Globus pallidus (tissue), 1 donor: ENCODE measurements at regions not wholly inside any gene's neighbourhood (a gene's known extent, or its start where the extent isn't known, plus 50 kb on each side); places are given as distances from the start of the nearest gene placed in this dataset.
A peak's percentile ranks its signal among the peaks of the same experiment; 100 is the strongest.
"Not testable (repeated sequence)": the region's sequence is repeated elsewhere in the genome, so short reads cannot be mapped to it uniquely, and the experiment has no call there.

Experiments
- DNase-seq: peaks from one replicate; pipeline ENCODE4 v3.0.0-alpha.2; 2015; ENCODE audit warnings: low spot score

DNA sequence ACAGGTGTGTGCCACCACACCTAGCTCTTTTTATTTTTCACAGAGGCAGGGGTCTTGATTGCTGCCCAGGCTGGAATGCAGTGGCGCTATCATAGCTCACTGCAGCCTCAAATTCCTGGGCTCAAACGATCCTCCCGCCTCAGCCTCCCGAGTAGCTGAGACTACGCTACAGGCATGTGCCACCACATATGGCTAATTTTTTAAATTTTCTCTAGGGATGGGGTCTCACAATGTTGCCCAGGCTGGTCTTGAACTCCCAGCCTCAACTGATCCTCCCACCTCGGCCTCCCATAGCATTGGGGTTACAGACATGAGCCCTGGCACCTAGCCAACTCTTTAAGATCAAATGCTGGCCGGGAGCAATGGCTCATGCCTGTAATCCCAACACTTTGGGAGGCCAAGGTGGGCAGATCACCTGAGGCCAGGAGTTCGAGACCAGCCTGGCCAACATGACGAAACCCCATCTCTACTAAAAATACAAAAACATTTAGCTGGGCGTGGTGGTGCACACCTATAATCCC, 50.6 kb upstream of the MYL10 start:
- DNase-seq = not testable (repeated sequence)

DNA sequence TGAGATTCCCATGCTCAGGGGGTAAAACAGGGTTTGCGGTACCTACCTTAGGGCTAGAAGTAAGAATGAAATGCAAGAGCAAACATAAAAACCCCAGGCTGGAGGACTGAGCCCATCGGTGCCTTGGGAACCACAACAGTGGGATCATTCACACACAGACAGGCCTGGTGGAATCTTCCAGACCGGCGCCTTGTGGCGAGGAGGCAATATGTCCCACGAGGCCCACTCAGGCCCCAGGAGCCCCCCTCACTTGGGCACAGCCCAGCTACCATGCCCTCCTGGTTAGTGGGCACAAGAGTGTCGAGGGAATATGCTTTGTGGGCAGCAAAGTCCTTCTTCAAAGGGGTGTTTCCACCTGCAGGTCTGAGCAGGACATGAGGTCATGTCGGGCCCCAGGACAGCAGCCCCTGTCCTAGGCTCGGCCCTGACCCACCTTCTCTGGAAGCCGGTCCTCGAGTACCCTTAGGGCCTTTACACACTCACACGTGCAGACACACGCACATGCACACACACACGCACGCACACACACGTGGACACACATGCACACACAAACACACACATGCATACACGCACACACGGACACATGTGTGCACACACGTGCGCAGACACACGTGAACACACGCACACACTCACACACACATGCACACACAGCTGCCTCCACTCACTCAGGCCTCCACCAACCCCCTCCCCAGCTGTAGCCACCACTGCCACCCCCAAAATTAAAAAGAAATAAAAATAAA, 51.5 kb upstream of the MYL10 start:
- no peak for DNase-seq

DNA sequence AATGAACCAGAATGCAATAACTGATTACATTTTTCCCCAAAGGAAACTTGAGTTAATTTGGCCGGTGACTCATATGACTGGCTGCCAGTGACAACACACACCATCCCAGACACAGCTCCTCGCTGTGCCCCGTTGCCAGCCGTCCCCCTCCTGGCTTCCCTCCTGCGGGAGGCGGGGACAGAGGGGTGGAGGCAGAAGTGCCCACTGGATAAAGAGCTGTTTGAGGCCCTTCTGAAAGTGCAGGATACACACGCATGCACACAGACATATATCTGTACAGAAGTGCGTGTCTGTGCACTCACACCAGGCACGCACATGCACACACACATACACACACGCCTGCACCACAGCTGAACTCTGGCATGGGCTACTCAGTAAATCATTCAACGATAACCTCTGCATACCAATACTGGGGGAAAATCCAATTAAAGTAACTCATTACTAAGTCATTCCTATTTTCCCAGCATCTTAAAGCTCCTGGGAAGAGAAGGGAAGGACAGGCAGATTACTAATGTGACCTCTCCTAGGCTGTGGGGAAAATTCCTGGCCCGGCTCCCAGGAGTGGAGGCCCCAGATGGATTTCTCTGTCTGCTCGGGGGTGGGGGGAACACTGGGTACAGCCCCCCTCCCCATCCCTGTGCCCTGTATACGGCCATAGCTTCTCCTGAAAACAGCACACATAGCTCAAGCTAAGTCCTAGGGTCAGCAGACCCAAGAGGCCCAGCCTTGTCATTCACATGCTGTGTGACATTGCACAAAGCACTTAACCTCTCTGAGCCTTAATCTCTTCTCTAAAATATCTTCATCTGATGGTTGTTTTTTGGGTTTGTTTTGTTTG, 52.3 kb upstream of the MYL10 start:
- peak; percentile 6 for DNase-seq

DNA sequence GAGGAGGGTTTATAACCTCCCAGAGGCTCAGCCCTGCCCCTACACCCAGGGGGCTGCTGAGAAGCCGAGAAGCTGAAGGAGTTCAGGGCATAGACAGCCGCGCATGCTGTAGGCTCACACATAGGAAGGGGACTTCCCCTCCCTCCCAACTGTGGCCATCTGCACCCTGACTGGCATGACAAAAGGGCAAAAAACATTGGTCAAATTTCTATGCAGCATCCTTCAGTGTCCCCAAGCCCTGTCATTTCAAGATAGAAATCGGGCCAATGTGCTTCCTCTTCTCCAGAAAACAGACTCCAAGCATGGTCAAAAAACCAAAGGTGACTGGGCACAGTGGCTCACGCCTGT, 55.9 kb upstream of the MYL10 start:
- DNase-seq = no peak

DNA sequence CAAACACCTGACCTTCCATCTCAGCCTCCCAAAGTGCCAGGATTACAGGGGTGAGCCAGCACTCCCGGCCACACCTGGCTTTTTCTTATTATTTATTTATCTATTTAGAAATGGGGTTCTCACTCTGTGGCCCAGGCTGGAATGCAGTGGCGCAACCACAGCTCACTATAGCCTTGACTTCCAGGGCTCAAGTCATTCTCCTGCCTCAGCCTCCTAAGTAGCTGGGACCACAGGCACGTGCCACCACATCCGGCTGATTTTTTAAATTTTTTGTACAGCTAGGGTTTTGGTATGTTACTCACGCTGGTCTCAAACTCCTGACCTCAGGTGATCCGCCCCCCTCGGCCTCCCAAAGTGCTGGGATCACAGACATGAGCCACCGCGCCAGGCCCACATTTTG, 56.9 kb upstream of the MYL10 start:
- no peak for DNase-seq

DNA sequence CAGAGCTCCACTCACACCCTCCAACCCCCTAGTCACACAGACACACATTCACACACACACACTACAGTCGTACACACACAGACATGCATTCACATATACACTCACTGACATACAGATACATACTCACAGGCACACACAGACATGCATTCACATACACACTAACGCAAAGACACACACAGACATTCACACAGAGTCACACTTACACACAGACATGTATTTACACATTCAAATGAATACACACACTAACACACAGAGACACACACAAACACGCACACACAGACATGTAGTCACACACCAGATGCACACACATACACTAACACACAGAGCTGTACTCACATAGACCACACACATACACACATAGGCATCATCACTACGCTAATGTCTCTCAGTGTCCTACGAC, 58.0 kb upstream of the MYL10 start:
- no peak for DNase-seq

DNA sequence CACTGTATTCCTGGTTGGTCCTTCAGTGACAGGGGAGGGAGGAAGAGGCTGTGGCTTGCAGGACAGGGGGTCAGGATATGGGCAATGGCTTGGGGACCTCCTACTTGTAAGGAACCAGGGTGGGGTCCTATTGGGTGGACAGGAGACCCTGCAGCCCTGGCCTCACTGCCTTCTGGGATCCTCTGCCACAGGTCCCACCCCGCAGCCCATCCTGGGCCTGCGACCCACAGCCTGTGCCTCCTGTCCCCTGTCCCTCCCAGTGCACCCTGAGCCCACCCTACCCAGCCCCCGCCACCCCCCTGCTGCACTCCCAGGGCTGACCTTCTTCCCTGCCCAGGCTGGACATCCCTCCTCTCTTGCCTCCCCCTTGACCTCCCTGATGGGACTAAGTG, 58.7 kb upstream of the MYL10 start:
- no peak for DNase-seq

DNA sequence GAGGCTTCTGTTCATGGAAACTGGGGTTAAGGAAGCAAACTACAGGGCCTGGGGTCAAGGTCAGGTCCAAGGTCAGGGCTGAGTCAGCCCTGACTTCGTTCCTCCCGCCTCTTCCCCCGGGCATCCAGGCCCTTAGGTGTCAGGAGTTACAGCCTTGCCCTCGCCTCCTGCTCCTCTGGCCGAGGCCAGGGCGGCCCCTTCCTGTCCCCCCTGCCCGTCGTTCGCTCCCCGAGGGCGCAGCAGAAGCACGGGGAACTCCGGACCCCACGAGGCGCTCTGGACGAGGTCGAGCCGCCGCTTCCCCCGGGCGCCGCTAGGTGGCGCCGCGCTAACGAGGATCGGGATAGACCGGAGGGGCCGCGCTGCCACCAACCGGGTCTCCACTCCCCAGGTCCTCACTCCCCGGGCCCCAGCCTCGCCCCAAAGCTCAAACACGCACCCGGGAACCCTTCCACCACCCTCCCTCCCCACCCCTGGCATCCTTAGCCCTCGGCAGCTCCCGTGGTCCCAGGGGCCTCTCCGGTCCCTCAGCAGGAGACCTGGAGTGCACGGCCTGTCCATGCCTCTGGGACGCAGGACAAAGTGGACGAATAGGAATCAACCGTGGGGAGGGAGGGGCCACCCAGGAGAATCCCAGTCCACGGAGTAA, 59.2 kb upstream of the MYL10 start:
- peak; percentile 25 for DNase-seq

DNA sequence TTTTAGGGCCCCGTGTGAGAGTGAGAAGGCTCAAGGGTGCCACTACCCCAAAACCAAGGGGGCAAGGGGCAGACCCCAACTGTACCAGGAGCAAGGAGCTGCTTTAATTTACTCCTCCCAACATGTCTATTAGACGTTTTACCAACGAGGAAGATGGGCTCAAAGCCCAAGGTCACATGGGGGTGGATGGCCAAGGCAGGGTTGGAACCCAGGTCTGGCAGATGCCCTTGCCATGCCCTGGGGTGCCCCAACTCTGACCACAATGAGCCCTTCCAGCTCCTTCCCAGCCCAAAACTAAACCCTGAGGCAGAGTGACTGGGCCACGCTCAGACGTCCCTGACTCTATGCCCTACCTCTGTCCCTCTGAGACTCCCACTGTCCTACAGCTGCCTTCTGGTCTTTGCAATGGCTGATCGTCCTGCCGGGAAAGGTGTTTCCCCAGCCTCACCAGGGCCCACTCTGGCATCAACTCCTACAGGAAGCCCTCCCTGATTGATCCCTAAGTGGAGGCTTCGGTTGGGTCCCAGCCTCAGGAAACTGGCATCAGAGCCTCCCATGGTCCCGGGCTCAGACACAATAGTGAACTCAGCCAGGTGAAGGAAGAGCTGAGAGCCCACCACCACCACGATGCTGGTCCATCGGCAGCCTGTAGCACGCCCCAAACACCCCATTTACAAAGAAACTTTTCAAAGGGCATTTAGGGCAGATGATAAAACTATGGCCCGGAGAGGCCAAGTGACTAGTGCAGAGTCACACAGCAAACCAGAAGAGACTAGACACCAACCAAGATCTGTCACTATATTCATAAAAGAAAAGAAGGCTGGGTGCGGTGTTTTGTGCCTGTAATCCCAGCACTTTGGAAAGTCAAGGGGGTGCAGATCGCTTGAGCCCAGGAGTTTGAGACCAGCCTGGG, 60.2 kb upstream of the MYL10 start:
- no peak for DNase-seq

DNA sequence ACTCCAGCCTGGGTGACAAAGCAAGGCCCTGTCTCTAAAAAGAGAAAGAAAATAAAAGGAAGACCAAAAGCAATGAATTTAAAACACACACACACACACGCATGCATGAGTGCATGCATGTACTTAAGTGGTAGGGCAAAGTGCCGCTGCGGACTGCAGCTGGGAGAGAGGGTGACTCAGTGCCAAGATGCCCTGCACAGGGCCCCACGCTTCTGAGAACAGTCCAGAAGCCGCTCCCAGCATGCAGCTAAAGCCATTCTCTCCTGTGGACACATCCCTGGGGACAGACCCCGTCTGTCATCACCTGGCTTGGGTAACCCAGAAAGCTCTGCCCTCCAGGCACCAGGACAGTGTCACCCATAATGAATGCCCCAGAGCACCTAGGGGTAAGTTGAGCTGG, 61.0 kb upstream of the MYL10 start:
- no peak for DNase-seq

DNA sequence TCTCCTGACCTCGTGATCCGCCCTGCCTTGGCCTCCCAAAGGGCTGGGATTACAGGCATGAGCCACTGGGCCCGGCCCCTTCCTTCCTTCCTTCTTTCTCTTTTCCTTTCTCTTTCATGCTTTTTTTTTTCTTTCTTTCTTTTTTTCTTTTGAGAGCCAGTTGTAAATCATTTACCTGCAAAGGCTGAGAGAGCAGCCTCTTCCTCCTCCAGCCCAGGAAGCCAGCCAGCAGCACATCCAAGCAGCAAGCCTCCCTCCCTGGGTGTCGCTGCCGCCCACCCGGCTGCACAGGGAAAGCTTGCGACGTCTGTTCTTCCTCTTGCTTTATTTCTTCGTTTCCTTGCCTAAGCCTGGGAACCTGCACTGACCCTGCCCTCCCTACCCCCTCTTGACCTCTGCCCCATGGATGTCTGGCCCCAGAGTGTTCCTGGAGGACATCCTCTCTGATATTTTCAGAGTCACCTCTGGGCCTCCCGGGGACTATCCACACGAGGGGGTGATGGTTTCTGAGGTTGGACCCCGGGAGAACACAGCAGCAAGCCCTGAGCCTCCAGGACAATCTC, 62.8 kb upstream of the MYL10 start:
- DNase-seq = no peak

DNA sequence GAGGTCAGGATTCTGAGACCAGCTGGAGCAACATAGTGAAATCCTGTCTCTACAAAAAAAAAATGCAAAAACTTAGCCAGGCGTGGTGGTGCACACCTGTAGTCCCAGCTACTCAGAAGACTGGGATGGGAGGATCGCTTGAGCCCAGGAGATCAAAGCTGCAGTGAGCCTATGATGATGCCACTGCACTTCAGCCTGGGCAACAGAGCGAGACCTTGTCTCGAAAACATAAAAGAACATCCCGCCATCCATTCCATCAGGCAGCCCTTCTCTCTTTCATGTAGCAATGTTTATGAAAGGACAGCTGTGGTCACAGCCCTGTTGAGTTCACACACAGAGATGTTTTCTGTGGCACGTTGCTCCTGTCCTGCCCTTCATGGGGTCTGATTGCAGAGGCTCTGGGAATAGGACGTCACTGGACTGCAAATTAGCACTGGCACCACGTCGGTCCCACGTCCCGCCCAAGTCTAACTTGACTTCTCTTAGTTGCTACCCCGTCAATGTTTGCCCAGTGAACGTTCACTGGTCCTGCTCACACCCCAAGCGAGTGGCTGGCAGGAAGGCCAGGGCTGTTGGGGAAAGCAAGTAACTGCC, 64.5 kb upstream of the MYL10 start:
- DNase-seq = no peak

DNA sequence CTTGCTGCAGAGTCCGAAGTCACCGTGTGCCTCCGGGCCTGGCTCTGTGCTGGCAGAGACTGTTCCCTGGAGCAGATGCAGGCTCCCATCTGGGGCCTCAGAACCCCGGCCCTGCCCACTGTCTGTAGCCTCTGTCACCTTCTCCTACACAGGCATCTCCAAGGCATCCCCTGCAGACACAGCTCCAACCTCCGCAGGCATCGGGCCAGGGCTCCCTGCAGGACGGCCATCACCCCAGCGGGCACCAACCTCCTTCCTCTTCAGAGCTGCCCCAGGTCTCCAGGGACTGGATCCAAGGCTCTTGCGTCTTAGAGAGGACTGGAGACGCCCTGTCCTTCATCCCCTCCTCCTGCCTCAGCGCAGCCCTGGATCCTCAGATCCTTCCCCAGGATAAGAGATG, 69.9 kb upstream of the MYL10 start:
- no peak for DNase-seq

DNA sequence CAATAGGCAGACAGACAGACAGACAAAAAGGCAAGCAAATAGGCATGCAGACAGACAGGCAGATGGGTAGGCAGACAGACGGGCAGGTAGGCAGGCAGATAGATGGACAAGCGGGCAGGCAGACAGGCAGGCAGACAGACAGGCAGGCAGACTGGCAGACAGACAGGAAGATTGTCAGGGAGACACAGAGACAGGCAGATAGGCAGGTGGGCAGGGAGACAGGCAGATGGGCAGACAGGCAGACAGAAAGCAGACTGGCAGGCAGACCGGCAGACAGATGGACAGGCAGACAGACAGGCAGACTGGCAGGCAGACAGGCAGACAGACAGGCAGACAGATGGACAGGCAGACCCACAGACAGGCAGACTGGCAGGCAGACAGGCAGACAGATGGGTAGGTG, 70.3 kb upstream of the MYL10 start:
- no peak for DNase-seq

DNA sequence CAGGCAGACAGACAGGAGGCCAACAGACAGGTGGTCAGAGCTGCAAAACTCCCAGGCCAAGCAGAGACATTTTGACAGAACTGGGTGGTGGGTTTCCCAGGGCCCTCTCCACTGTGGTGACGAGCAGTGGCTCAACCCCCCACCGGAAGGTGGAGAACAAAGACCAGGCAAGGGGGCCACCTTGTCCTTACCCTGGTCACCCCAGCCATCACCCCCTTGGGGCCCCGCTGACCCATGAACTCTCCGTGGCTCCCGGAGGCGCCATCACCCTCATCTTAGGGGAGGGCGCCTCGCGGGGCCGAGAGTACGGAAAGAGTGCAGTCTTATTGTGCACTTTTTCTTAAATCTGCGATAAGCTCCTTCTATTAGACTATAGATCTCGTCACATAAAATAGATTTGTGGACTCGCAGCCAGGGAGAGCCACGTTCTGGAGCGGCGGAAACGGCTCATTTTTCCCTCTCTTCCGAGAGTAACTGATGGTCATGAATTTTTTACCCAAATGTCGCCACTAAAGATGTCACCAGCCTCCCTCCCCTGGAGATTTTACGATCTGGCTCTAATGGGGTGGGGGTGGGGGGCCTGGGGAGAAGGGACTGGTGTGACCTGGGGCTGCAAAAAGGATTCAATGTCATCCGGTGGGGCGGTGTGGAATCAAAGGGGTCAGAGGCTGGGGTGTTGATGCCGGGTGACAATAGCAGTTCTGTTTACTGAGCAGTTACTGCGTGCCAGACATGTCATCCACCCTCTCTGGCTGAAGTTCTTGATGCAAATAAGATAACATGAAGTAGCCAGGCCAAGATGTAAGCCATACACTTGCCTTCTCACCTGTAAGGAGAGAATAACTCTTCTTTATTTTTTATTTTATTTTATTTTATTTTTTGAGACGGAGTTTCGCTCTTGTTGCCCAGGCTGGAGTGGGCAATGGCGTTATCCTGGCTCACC, 71.1 kb upstream of the MYL10 start:
- no peak for DNase-seq

DNA sequence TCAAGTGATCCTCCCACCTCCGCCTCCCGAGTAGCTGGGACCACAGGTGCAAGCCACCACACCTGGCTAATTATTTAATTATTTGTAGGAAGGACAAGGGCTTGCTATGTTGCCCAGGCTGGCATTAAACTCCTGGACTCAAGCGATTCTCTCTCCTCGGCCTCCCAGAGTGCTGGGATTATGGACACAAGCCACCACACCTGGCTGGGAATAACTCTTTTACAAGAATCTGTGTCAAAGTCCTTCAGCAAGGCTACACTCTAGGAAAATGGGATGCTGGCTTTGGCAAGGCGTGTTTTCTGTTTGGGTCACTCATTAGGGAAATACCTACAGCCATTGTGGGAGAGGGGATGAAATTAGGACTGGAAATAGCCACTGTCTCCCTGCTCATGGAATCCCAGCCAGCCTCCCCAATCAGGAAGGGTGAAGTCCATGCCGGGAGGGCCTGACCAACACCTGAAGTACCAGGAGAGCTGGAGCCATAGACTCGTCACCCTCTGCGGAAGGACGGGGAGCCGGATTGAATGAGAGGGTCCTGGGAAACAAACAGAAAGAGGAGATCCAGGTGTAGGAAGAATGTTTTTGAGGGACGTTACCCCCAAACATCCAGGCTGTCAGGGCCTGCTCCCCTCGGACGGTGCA, 72.2 kb upstream of the MYL10 start:
- DNase-seq = no peak

DNA sequence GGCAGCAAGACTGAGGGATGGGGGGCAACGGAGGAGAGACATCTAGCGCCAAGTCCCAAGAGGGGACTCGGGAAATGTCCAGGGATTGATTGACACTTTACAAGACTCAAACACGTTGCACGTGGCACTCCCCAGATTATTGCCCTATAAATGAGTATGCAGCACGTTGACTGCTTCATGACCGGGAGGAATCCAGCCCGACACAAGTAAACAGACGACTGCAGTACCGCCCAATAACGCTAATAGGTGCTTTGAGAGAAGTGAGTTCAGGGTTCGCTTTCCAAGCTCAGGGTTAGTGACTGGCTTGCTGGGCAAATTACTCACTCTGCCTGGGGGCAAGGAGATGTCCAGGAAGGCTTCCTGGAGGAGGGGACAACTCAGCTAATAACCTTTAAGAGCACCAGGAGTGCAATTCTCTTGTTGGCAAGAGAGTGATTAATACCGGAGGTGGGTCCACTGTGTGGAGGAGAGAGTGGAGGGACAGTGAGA, 73.3 kb upstream of the MYL10 start:
- DNase-seq = no peak

DNA sequence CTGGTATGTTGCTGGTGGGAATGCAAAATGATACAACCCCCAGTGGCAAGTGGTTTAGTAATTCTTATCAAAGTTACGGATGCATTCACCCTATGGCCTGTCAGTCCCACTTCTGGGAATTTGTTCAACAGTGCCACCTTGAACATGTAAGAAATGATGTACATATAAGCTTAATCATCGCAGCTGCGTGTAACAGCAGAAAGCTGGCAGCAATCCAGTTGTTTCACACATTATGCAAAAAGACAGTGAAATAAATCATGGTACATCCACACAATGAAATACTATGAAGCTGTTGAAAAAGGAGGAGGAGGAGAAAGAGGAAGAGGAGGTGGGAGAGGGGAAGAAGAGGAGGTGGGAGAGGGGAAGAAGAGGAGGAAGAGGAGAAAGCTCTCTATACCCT, 76.2 kb upstream of the MYL10 start:
- DNase-seq = no peak

DNA sequence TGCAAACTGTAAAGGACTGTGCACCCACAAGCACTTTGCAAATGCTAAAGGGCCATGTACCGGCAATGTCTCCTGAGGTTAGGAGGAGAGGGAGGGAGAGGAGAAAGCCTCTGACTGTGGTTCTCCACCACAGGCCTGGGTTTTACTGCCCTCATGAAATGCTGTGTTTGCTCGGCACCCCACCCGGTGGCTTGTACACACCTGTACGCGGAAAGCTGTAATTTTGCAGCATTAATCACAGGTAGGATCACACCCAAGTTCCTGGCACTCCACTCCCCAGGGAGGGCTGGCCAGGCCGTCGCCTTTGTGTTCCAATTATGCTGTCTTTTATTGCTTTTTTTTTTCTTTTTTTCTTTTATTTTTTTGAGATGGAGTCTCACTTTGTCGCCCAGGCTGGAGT, 78.5 kb upstream of the MYL10 start:
- no peak for DNase-seq
